HG03469 (cell line): ENCODE measurements at regions not wholly inside any gene's neighbourhood (a gene's known extent, or its start where the extent isn't known, plus 50 kb on each side); places are given as distances from the start of the nearest gene placed in this dataset.

Source experiments
- ATAC-seq: cut with Tn5 transposase; IDR thresholded peaks from one replicate; pipeline ENCODE4 v1.9.1; 2021; ENCODE audit warnings: mild to moderate bottlenecking, moderate library complexity, moderate number of reproducible peaks; ENCODE audit not compliant: unreplicated experiment

DNA sequence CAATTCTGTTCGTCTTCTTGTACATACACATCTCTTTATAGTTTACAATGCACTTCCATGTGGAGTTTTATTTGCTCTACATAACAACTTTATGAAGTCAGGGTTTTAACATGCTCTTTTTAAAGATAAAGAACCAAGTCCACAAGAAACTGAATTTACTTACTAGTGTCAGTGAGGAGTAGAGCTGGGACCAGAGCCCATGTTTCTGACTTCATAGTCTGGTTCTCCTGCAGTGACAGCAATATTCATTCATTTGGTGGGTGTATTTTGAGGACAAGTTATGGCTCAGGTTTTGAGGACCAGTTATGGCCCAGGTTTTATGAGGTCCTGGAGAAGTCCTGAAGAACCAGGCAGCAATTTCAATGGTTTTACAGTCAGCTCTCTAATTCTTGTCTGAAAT lies 481.9 kb upstream of the TNC start:
- ATAC-seq, result no peak

DNA sequence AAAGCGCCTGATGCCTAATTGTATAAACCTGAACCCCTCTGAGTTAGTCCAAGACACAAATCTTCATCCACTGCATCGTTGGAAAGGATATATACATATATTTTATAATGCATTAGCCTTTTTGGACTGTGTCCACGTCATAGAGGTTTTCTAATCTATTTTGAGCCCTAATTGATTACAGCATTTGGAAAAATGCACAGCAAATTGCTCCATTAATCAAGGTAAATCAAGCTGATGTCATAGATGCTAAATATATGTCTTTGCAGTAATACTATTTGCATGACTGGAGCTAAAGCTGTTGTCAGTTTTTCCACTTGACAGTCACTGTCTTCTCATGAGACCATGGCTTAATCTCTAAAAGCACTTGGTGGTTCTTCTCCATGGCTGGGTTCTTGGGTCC lies 483.5 kb upstream of the TNC start:
- no peak for ATAC-seq

DNA sequence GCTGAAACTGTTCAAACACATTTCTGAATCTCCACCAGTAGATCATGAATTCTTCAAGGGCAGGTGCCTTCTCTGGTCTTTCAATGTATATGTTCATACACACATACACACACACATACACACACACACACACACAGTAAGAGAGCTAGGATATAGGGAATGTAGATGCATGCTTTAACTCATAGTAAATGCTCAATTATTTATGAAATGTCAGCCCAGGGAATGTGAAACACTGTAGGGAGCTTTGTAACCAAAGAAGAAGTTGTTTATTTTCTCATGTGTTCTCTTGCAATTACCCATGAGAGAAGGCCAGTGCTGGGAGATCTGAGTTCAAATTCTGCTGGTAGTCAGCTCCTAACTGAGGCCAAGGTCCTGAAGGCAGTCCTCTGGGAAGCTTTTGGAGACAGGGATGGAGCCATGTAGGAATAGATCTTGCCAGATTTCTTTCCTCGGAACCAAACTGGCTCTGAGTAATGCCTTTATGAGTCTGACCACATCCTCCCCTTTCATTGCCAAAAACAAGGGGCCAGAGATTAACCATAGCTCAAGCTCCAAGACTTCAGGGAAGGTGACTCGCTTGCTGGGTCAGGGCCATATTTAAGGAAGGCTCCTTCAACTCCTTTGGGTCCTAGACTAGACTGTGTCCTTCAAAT lies 487.0 kb upstream of the TNC start:
- no peak for ATAC-seq

DNA sequence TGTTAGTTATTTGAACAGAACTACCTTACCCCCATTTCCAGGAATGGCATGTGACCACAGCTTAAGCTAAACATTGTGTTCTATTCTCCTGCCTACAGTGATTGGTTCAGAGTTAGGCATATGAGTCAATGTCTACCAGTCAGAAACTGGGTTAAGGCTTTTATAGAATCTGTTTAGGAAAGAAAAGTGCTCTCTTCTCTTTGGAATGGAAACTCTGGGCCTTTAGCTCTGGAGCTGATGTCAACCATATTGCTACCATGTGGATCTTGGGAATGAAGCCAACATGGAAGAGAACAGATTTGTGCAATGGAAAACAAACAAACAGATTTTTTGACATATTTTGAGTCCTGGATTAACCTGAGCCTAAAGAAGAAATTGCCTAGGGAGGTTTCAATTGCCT lies 488.9 kb upstream of the TNC start:
- ATAC-seq, result no peak

DNA sequence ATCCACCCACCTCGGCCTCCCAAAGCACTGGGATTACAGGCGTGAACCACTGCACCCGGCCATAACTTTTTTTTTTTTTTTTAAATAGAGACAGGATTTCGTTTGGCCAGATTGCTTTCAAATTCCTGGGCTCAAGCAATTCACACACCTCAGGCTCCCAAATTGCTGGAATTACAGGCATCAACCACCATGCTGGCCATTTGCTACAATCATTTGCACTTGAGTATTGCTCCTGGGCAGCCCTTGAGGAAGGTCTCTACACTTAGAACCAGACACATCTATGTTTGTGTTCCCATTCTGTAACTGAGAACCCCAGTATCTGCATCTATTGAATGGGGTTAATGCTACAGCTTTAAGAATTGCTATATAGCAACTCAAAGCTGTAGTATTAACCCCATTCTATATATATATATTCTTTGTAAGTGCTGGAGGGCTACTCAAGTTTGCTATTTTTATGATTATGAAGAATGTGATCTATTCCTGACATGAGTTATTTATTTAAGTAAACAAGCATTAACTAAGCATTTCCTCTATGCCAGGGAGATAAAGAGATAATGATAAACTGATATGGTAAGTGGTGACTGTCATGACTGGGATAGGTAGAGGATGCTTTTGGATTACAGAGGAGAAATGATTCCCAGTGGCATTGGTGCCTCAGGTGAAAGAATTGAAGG lies 496.5 kb upstream of the TNC start:
- no peak for ATAC-seq

DNA sequence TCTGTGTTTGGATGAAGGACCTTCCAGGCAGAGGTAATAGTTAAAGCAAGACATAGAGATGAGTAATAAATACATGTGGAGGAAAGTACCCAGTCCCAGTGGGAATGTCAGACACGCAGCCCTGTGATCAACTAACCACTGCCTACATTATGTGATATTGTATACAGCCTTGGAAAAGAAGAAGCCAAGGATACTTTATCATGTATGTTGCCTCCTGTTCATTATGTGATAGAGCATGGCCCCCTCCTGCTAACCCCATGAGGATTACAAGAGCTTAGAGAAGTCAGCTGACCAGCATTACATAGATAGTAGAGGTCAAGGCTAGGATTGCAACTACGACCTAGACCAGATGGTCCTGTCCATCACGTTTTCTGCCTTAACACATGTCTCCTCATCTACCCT lies 497.0 kb upstream of the TNC start:
- ATAC-seq, result no peak

DNA sequence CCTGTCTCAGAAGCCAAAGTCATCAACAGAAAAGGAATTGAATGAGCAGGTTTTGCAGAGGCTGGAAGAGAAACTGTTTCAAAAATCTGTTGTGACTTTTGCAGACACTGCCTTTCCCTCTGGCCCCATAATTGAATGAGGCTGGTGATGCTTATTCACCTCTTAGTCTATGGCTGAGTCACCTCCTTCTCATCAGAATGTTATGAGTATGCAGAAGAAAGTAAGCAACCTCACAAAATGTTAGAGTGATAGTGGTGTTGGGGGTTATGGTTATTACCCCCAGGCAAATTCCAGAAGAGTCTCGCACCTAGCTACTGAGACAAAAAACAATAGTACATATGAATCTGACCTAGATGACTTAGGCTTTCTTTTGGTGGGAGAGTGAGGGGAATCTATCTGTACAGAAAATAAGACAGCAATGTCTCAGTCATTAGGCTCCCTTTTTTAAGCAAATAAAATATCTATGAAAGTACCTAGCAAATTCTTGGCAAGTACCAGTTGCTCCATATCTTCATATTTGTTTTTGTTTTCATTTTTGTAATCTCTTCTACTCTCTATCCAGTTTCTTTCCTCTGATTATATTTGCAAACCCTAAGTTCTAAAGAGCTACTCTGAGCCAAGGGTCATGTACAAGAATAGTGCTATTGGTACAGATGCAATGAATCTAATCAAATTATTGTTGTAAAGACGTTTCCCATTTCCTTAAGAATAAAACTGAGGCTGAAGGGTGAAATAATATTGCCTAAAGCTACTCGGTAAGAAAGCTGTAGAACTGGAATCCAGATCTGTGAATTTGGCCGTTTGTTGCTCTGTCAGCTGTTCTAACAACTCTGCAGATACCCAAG lies 498.1 kb upstream of the TNC start:
- ATAC-seq, result no peak

DNA sequence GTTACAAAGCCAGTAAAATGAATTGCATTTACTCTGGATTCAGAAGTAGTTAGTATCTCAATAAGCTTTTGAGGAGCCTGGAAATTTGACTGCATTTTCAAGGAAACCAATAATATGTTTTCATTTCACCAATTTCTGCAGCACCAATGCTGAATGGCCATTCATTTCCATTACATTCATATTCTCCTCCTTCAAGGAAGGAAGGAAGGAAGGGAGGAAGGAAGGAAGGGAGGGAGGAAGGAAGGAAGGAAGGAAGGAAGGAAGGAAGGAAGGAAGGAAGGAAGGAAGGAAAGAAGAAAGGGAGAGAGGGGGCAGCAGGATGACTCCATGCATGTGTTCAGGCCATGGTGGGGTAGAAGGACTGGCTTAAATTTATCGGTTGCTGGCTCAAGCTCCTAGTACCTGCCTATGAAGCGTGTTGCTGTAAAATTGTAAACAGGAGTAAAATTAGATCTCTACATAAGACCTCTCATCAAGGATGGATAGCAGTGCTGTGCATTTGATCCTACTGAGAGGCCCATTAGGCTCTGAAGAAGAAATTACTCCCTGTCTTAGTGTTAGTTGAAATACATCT lies 498.8 kb upstream of the TNC start:
- no peak for ATAC-seq

DNA sequence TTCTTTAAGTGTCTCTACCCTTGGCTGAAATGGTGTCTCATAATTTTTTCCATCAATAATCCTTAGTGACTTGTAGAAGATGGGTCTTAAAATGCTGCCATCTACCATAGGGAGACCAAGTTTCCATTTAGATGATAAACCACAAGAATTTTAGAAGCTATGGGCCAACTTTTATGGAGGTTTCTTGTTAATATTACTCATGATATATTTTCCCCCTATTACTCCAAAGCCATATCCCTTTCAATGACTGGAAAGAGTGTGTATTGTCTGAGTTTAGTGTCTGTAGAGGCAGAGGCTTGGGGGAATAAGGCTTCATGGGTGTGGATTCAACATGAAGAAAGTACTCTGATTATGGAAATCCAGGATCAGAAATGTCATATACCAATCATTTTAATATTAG lies 507.3 kb upstream of the TNC start:
- ATAC-seq, result no peak

DNA sequence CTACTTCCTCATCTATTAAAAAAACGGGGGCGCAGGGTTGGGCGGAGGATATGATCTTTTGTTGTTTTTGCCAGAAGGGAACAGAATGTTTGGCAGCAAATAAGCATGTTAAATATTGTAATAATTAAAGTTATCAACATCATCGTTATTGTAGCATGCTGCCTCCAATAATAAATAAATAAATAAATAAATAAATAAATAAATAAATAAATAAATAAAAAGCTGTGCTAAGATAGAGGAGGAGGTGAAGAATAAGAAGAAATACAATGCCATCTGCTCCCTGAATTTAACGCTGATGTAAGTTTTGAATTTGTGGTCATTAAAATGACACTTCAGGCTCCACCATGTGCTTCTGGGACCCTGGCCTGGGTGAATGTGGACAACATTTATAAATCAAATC lies 508.0 kb upstream of the TNC start:
- no peak for ATAC-seq

DNA sequence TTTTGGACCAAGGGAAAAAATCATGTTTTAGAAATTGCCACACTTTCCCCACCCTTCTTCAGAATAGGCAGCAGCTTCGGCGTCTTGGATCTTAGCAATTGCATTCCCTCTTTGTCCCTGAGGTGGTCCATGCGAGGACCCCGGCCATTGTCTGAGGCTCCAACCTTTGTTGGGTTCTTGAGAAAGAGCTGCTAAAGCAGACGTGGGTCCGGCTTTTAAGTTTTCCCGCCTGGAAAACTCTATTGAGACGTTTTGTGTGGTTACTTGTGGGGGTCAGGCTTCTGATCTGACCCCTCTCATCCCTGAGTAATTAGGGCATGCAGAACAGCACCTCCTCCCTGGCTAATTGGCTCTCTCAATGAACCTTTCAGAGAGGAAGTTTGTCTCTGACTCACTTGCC lies 509.6 kb upstream of the TNC start:
- ATAC-seq, result no peak

DNA sequence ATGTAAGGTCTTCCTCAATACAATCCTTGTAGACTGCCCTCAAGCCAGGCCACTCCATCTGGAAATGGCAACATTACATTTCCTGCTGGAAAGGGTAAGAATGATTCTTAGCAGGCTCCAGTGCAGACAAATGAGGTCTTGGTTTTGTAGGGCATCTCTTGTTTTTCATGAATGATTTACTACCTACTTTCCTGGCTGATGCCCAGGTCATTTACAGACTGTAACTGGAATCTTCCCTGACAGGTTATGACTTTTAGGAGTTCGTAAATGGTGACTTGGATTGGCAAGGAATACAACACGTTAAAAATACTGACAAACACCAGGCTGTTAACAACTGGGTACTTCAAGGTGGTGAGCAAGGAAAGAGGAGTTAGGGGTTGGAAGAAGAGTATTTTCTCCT lies 510.5 kb upstream of the TNC start:
- ATAC-seq, result no peak

DNA sequence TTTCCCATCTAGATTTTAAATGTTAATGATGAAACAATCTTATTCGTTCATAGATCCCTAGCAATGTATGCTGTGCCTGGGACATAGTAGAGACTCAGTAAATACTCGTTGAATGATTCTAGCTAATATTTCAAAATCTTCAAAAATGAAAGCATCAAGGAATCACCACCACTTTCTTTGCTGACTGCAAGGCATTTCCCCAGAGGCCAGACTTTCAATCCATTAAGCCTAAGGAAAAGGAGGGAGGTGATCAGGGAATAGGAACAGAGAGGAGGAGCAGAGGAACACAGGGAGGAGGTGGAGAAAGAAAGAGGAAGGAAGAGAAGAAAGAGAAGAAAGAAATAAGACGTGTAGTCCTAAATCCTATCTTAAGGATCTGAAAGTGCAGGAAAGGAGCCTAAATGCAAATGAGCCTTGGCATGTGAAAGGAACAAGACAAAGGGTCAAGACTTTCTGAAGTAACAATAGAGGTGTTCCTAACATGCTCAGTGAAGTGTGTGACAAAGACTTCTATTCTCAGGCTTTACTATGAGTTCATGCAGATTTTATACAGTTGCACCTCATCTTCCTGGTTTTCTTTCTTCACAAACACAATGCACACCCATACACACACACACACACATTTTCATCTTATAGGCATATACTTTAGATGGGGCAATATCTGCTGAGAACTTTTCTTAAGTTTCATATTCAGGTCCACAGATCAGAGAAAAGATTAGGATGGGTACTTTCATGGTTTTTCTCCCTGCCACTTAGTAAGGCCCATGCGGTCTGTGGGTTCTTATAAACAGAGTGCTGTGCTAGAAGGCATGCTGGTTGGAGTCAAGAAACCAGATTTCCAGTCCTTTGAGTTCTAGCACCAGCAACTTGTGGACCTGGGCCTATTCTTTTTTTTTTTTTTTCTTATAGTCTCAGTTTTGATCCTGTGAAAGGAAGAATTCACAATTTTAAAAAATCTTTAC lies 512.2 kb upstream of the TNC start:
- ATAC-seq, result no peak

DNA sequence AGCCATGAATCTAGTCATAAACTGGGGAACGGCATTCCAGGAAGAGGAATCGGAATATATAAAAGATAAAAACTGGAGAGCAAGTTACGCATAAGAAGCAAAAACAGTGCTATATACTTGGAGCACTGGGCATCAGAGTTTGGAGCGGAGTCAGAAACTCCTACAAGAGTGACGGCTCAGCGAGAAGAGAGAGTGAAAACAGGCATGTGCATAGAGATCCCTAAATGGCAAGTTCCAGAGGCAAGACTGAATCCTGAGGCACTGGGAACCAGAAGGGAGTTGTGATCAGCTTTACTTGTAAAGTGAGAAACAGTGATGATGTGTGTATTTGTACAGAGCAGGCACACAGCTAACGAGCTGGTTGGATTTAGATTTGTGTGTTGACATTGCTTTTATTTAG lies 514.4 kb upstream of the TNC start:
- ATAC-seq, result no peak

DNA sequence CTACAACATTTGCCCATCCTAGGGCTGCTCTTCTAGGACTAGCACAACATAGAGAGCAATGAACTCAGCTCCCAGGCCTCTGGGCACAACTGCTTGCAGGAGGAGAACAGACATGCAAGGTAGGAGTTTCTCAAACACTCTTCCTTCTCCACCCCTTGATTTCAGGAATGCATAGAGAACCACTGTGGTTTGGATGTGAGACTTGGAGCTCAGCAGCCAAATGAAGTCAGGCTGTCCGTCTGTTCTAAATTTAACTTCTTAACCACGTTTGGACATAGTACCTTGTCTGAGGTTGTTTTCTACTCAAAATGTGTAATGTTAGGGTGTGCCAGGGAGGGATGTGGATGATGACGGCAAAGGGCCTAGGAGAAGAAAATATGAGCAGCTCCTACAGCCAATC lies 515.1 kb upstream of the TNC start:
- ATAC-seq, result no peak

DNA sequence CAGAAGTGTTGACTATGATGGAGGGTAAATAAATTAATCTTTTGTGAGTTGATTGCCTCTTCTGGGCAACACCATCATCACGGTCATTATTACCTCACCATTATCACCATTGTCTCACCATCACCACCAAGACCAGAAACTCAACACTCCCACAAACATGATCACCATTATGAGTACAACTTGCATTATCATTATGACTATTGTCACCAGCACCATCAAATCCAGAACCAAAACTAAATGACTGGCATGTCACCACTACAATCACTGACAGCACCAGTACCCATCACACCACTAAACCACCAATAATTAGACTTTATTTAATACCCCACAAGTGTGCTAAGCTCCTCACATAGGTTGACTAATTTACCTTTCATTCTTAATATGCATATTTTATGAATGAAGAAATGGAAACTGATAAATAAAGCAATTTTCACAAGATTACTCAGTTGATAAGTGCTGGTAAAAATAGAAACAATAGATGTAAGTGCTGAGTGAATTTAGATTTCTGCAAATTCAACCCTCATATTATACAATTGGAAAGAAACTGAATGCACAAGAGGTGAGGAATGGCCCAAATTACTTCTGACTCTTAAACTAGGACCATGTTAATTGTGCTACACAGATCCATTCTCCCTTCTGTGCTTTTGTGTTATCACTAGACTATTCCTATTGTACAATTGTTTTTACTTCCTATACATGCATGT lies 517.8 kb upstream of the PAPPA start:
- ATAC-seq, result no peak

DNA sequence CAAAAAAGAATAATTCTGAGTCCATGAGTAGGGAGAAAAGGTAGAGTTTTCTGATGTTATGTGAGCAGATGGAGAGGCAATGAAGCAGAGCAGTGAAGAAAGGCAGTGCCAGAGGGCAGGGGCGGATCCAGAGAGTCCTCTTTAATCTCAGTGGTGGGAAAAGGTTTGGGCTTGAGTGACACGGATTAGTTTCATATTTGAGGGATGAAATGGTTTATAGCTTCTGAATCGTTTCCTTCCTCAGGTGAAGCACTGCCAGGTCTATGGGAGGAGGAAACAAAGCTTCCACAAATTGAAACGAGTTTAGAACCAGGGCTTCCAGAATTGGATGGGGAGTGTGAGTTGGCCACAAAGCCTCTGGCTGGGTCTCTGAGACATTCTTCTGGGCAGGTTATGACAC lies 517.0 kb upstream of the PAPPA start:
- no peak for ATAC-seq

DNA sequence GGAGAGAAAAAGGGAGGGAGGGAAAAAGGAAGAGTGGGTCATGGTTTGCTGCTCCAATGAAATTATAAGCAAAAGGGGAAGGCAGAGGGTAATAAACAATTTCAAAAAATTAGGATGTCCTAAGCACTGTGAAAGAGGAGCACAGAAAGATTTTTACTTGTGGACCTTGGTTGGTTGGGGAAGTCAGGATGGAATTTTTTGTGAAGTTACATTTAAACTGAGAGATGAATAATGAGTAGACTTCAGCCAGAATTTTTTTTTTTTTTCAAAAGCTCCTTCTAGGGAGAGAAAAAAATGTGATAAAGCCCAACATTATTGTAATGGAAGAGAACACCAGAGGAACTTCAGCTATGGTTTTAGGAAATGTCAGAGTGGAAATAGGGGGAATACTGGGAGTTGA lies 515.9 kb upstream of the PAPPA start:
- no peak for ATAC-seq

DNA sequence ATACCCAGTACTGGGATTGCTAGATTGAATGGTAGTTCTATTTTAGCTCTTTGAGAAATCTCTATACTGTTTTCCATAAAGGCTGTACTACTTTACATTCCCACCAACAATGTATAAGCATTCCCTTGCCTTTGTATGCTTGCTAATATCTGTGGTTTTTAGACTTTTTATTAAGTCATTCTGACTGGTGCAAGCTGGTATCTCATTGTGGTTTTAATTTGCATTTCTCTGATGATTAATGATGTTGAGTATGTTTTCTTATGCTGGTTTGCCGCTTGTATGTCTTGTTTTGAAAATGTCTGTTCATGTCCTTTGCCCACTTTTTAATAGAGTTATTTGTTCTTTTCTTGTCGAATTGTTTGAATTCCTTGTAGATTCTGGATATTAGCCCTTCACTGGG lies 512.7 kb upstream of the PAPPA start:
- no peak for ATAC-seq

DNA sequence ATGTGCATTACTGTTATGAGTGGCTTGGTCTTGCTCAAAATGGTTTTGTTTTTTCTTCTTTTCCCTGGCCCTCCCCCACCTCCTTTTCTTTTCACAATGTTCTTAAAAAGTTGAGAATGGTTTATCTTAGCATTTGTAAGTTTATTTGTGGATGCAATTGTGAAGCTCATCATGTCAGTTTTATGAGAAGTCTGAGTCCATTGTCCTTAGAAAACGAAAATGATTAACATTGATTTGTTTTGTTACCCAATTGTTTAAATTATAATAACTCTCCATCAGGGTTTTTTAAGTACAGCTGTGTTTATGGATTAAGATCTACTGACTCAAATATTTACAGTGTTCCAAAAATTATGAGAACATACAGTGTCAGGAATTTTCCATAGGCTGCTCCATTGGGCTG lies 511.3 kb upstream of the PAPPA start:
- no peak for ATAC-seq
